Immature natural killer cell (primary cell): ENCODE measurements at regions not wholly inside any gene's neighbourhood (a gene's known extent, or its start where the extent isn't known, plus 50 kb on each side); places are given as distances from the start of the nearest gene placed in this dataset.

Experiments
- DNase-seq, 3 donors: peaks; one replicate each; pipeline ENCODE4 v3.0.0; 2022; ENCODE audit warnings: mixed read lengths in 1 of 3
- H3K27ac Mint-ChIP-seq, 6 donors: one replicate each; pipeline ENCODE4 v1.8.0; 2020; ENCODE audit warnings: mixed read lengths in 6 of 6, mild to moderate bottlenecking in 5 of 6, inconsistent platforms in 4 of 6, moderate library complexity in 3 of 6
- H3K27me3 Mint-ChIP-seq, 3 donors: one replicate each; pipeline ENCODE4 v1.8.0; 2020 to 2021; ENCODE audit warnings: low read depth in 3 of 3, mild to moderate bottlenecking in 3 of 3, mixed read lengths in 3 of 3, moderate library complexity in 3 of 3, inconsistent platforms in 1 of 3
- H3K36me3 Mint-ChIP-seq, 3 donors: one replicate each; pipeline ENCODE4 v1.8.0; 2020; ENCODE audit warnings: mixed read lengths in 3 of 3, inconsistent platforms in 2 of 3, mild to moderate bottlenecking in 2 of 3
- H3K4me1 Mint-ChIP-seq, 2 donors: one replicate each; pipeline ENCODE4 v1.8.0; 2020; ENCODE audit warnings: inconsistent platforms in 2 of 2, mild to moderate bottlenecking in 2 of 2, mixed read lengths in 2 of 2, moderate library complexity in 1 of 2
- H3K4me3 Mint-ChIP-seq, 5 donors: one replicate each; pipeline ENCODE4 v1.8.0; 2020; ENCODE audit warnings: mild to moderate bottlenecking in 5 of 5, mixed read lengths in 5 of 5, inconsistent platforms in 3 of 5, moderate library complexity in 3 of 5
- H3K9me3 Mint-ChIP-seq, 6 donors: one replicate each; pipeline ENCODE4 v1.8.0; 2020; ENCODE audit warnings: mild to moderate bottlenecking in 6 of 6, mixed read lengths in 6 of 6, inconsistent platforms in 4 of 6, moderate library complexity in 3 of 6

GRCh38 chr11:104361975-104362374, 198.0 kb upstream of the PDGFD start:
- Mint-ChIP-seq H3K4me1 (no peaks in the 10 kb centered on the region), H3K9me3 (peaks cover 0 to 4% (median under 1%) of the 10 kb centered on the region in 6 donors), H3K27ac (no peak overlapping the region), H3K36me3 (no peaks in the 10 kb centered on the region), H3K4me3 (no peak overlapping the region), H3K27me3 (peaks cover 3 to 6% (median 6%) of the 10 kb centered on the region in 3 donors)
- no peak for DNase-seq

DNA sequence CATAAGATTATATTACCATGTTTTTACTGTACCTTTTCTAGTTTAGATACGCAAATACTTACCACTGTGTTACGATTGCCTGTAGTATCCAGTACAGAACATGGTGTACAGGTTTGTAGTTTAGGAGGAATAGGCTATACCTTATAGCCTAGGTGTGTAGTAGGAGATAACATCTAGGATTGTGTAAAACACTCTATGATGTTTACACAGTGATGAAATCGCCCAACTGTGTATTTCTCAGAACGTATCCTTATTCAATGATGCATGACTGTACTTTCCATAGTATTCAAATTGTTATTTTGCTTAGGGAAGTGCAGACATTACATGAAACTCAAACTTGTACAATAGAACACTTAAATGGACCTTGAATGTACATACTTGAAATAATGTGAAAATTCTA, 188.1 kb upstream of the PDGFD start:
- Mint-ChIP-seq H3K9me3 (peaks cover 8 to 23% (median 13%) of the 10 kb centered on the region in 6 donors), H3K27ac (no peak overlapping the region), H3K4me1 (no peaks in the 10 kb centered on the region), H3K36me3 (peaks cover 5% of the 10 kb centered on the region in 3 donors), H3K4me3 (no peak overlapping the region), H3K27me3 (peaks cover 3 to 7% (median 4%) of the 10 kb centered on the region in 3 donors)
- no peak for DNase-seq

DNA sequence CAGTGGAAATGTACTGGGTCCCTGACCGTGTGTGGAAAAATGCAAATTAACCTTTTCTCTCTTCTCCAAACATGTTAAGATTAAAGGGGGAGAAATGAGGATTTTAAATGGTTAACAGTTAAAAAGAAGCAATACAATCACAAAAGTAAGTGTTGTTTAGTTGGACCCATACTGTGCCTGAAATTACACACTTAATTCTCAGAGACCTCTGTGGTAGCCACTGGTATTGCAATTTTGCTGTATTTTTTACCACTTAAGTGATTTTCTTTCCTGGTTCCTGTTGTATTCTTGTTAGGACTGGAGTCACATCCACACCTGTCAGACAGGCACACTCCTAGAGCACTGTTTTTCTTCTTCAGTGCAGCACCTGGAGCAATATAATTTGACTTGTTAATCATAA, 179.6 kb upstream of the PDGFD start:
- H3K9me3 Mint-ChIP-seq = no peaks in the 10 kb centered on the region
- no peaks in the 10 kb centered on the region for H3K36me3 Mint-ChIP-seq
- H3K4me1 Mint-ChIP-seq = peaks cover 0 to 1% of the 10 kb centered on the region in 2 donors
- H3K27me3 Mint-ChIP-seq = peaks cover 2 to 8% (median 3%) of the 10 kb centered on the region in 3 donors
- no peak overlapping the region for H3K27ac Mint-ChIP-seq
- H3K4me3 Mint-ChIP-seq = no peak overlapping the region
- no peak for DNase-seq

GRCh38 chr11:104340590-104340989, 176.6 kb upstream of the PDGFD start:
- no peaks in the 10 kb centered on the region for H3K9me3 Mint-ChIP-seq
- DNase-seq = no peak
- no peaks in the 10 kb centered on the region for H3K36me3 Mint-ChIP-seq
- no peak overlapping the region for H3K27ac Mint-ChIP-seq
- H3K4me1 Mint-ChIP-seq = peaks cover 0 to 1% of the 10 kb centered on the region in 2 donors
- H3K27me3 Mint-ChIP-seq = peaks cover 2 to 8% (median 3%) of the 10 kb centered on the region in 3 donors
- H3K4me3 Mint-ChIP-seq = no peak overlapping the region

DNA sequence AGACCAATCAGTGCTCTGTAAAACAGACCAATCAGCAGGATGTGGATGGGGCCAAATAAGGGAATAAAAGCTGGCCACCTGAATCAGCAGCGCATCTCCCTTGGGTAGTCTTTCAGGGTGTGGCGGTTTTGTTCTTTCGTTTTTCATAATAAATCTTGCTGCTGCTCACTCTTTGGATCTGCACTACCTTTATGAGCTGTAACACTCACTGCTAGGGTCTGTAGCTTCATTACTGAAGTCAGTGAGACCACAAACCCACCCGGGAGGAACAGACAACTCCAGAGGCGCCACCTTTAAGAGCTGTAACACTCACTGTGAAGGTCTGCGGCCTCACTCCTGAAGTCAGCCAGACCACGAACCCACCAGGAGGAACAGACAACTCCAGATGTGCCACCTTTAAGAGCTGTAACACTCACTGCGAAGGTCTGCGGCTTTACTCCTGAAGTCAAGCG, 175.5 kb upstream of the PDGFD start:
- no peaks in the 10 kb centered on the region for H3K36me3 Mint-ChIP-seq
- H3K9me3 Mint-ChIP-seq = no peaks in the 10 kb centered on the region
- H3K4me3 Mint-ChIP-seq = no peak overlapping the region
- DNase-seq = no peak
- H3K27me3 Mint-ChIP-seq = peaks cover 0 to 10% (median 2%) of the 10 kb centered on the region in 3 donors
- H3K27ac Mint-ChIP-seq = no peak overlapping the region
- H3K4me1 Mint-ChIP-seq = peaks cover 0 to 1% of the 10 kb centered on the region in 2 donors

- Mint-ChIP-seq H3K9me3 (no peaks in the 10 kb centered on the region), H3K4me1 (peaks cover 0 to 1% of the 10 kb centered on the region in 2 donors), H3K4me3 (no peak overlapping the region), H3K36me3 (no peaks in the 10 kb centered on the region), H3K27me3 (peaks cover 0 to 13% (median 2%) of the 10 kb centered on the region in 3 donors), H3K27ac (no peak overlapping the region)
- DNase-seq = no peak
Observed at GRCh38 chr11:104338186-104338585, 174.2 kb upstream of the PDGFD start.

- Mint-ChIP-seq H3K4me3 (no peak overlapping the region), H3K27me3 (peaks cover 0 to 15% (median 2%) of the 10 kb centered on the region in 3 donors), H3K9me3 (no peaks in the 10 kb centered on the region), H3K4me1 (peaks cover 0 to 1% of the 10 kb centered on the region in 2 donors), H3K27ac (no peak overlapping the region), H3K36me3 (no peaks in the 10 kb centered on the region)
- no peak for DNase-seq
Observed at GRCh38 chr11:104337273-104337672, 173.3 kb upstream of the PDGFD start.

GRCh38 chr11:104333977-104334376, 170.0 kb upstream of the PDGFD start:
- Mint-ChIP-seq H3K4me3 (no peak overlapping the region), H3K27me3 (peaks cover 0 to 9% (median 2%) of the 10 kb centered on the region in 3 donors)

GRCh38 chr11:104332110-104332509, 168.2 kb upstream of the PDGFD start:
- H3K36me3 Mint-ChIP-seq = no peaks in the 10 kb centered on the region

More at GRCh38 chr11:104333977-104334376, 170.0 kb upstream of the PDGFD start:
- no peaks in the 10 kb centered on the region for H3K4me1 Mint-ChIP-seq
- H3K27ac Mint-ChIP-seq = no peak overlapping the region
- H3K9me3 Mint-ChIP-seq = no peaks in the 10 kb centered on the region
- no peaks in the 10 kb centered on the region for H3K36me3 Mint-ChIP-seq
- DNase-seq = peak in 1 of 3 donors; percentile 29

GRCh38 chr11:104329078-104329665, 165.2 kb upstream of the PDGFD start:
- Mint-ChIP-seq H3K4me1 (no peaks in the 10 kb centered on the region), H3K27me3 (peaks cover 0 to 5% (median 0%) of the 10 kb centered on the region in 3 donors), H3K27ac (no peak overlapping the region), H3K9me3 (peaks cover 0 to 2% (median 0%) of the 10 kb centered on the region in 6 donors), H3K36me3 (no peaks in the 10 kb centered on the region), H3K4me3 (no peak overlapping the region)
- no peak for DNase-seq

More at GRCh38 chr11:104332110-104332509, 168.2 kb upstream of the PDGFD start:
- H3K4me1 Mint-ChIP-seq = no peaks in the 10 kb centered on the region
- H3K4me3 Mint-ChIP-seq = no peak overlapping the region
- peaks cover 0 to 8% (median 2%) of the 10 kb centered on the region in 3 donors for H3K27me3 Mint-ChIP-seq
- no peak for DNase-seq
- H3K9me3 Mint-ChIP-seq = no peaks in the 10 kb centered on the region
- H3K27ac Mint-ChIP-seq = no peak overlapping the region

DNA sequence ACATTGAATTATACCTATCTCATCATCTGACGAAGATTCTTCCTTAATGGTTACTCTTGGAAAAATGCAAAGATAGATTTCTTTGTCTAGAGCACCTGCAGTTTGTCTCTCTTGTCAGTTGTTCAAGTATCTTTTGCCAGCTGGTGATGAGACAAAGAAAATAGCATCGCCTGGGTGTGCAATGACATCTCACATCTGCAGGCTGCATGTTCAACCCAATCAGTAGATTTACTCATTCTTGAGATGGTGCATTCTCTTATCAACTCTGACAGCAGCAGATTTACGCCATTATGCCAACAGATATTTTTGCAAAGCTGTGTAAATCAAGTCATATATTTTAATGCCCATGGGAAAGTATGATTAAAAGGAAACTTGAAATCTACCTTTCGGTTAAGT, 164.6 kb upstream of the PDGFD start:
- Mint-ChIP-seq H3K9me3 (peaks cover 0 to 2% (median 0%) of the 10 kb centered on the region in 6 donors), H3K36me3 (no peaks in the 10 kb centered on the region), H3K27me3 (peaks cover 0 to 2% (median 1%) of the 10 kb centered on the region in 3 donors), H3K4me3 (no peak overlapping the region), H3K4me1 (no peaks in the 10 kb centered on the region), H3K27ac (no peak overlapping the region)
- no peak for DNase-seq

- no peak for DNase-seq
- peaks cover 0 to 2% (median 0%) of the 10 kb centered on the region in 6 donors for H3K9me3 Mint-ChIP-seq
- no peak overlapping the region for H3K4me3 Mint-ChIP-seq
- H3K36me3 Mint-ChIP-seq = no peaks in the 10 kb centered on the region
- no peaks in the 10 kb centered on the region for H3K4me1 Mint-ChIP-seq
- peaks cover 0 to 2% (median 1%) of the 10 kb centered on the region in 3 donors for H3K27me3 Mint-ChIP-seq
- no peak overlapping the region for H3K27ac Mint-ChIP-seq
Observed at GRCh38 chr11:104327861-104328511, 164.0 kb upstream of the PDGFD start.

GRCh38 chr11:104325093-104325492, 161.1 kb upstream of the PDGFD start:
- Mint-ChIP-seq H3K27me3 (peaks cover 0 to 1% (median 0%) of the 10 kb centered on the region in 3 donors), H3K4me1 (no peaks in the 10 kb centered on the region)

DNA sequence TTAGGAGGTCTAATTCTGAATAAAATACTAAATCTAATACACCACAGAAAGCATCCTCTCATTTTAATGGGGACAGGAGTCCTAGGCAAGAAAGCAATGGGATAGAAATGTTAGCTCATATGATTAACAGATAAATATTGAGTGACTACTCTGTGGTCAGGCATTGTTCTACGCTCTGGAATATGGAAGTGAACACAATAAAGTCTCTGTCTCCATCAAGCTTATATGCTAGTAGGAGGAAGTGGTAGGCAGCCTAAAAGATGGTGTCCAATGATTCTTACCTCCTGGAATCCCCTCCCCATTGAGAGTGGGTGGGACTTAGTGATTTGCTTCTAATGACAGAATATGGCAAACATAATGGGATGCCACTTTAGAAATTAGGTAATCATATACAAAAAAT, 160.3 kb upstream of the PDGFD start:
- H3K4me3 Mint-ChIP-seq = no peak overlapping the region
- H3K36me3 Mint-ChIP-seq = no peaks in the 10 kb centered on the region
- H3K27me3 Mint-ChIP-seq = peaks cover 0 to 1% (median 0%) of the 10 kb centered on the region in 3 donors
- no peaks in the 10 kb centered on the region for H3K4me1 Mint-ChIP-seq
- peaks cover 0 to 4% (median 0%) of the 10 kb centered on the region in 6 donors for H3K9me3 Mint-ChIP-seq
- no peak overlapping the region for H3K27ac Mint-ChIP-seq
- no peak for DNase-seq

More at GRCh38 chr11:104325093-104325492, 161.1 kb upstream of the PDGFD start:
- peaks cover 0 to 4% (median 0%) of the 10 kb centered on the region in 6 donors for H3K9me3 Mint-ChIP-seq
- no peak for DNase-seq
- no peak overlapping the region for H3K27ac Mint-ChIP-seq
- H3K36me3 Mint-ChIP-seq = no peaks in the 10 kb centered on the region
- no peak overlapping the region for H3K4me3 Mint-ChIP-seq
